ENCODE measurements at regions not wholly inside any gene's neighbourhood (a gene's known extent, or its start where the extent isn't known, plus 50 kb on each side); places are given as distances from the start of the nearest gene placed in this dataset.

- H3K79me2 ChIP-seq (ENCODE audit: control insufficient read depth, insufficient read depth, low read length), result no peaks in the 10 kb centered on the region
- Mint-ChIP-seq H3K4me3 (no peak overlapping the region), H3K4me1 (no peaks in the 10 kb centered on the region), H3K9me3 (ENCODE audit: insufficient read depth) (no peaks in the 10 kb centered on the region), H3K27ac (no peak overlapping the region), H3K27me3 (no peaks in the 10 kb centered on the region)
- no peak overlapping the region for H3K27ac ChIP-seq (ENCODE audit: low read length in 2 of 2)
- POLR2A ChIA-PET, result no interaction called here
- CTCF ChIA-PET, result no interaction called here
- no peak for DNase-seq
- no peak overlapping the region for H3K9ac ChIP-seq (ENCODE audit: low read length)
- no peak overlapping the region for H3K4me3 ChIP-seq (ENCODE audit: control extremely low read depth in 1 of 5, extremely low read depth in 1 of 5, insufficient read depth in 1 of 5, low read depth in 2 of 5, low read length in 4 of 5)
- intact Hi-C loops (cut with micrococcal nuclease), result no loop called here
- H3K9me3 ChIP-seq (ENCODE audit: control extremely low read depth in 1 of 3, control insufficient read depth in 2 of 3, insufficient read depth in 1 of 3, low read length in 2 of 3), result no peaks in the 10 kb centered on the region
- H3K4me1 ChIP-seq (ENCODE audit: control insufficient read depth in 2 of 2, insufficient read depth in 2 of 2, low read length in 2 of 2), result no peaks in the 10 kb centered on the region
- ATAC-seq (ENCODE audit: low read depth), result no peak
- H2AFZ ChIP-seq (ENCODE audit: insufficient read depth, low read depth, low read length, poor library complexity, severe bottlenecking), result no peak overlapping the region
- no peaks in the 10 kb centered on the region for H3K27me3 ChIP-seq (replicated peaks in 1 of 4; ENCODE audit: control extremely low read depth in 1 of 4, control insufficient read depth in 3 of 4, insufficient read depth in 4 of 4, low read length in 3 of 4)
- no peaks in the 10 kb centered on the region for H3K36me3 ChIP-seq (replicated peaks in 1 of 2; ENCODE audit: control extremely low read depth in 1 of 2, control insufficient read depth in 1 of 2, extremely low read depth in 1 of 2, insufficient read depth in 2 of 2, low read length in 1 of 2)
- no peak overlapping the region for H3K4me2 ChIP-seq (replicated peaks; ENCODE audit: low read depth, low read length, poor library complexity, severe bottlenecking)
- H4K20me1 ChIP-seq (ENCODE audit: control insufficient read depth, insufficient read depth, low read length, poor library complexity, severe bottlenecking), result no peaks in the 10 kb centered on the region
- TF ChIP-seq EZH2 (IDR thresholded peaks at IDR 0.05; ENCODE audit: borderline replicate concordance, insufficient read depth, low read depth, low read length, poor library complexity, severe bottlenecking), result no peak
- TF ChIP-seq, protein P1, sequence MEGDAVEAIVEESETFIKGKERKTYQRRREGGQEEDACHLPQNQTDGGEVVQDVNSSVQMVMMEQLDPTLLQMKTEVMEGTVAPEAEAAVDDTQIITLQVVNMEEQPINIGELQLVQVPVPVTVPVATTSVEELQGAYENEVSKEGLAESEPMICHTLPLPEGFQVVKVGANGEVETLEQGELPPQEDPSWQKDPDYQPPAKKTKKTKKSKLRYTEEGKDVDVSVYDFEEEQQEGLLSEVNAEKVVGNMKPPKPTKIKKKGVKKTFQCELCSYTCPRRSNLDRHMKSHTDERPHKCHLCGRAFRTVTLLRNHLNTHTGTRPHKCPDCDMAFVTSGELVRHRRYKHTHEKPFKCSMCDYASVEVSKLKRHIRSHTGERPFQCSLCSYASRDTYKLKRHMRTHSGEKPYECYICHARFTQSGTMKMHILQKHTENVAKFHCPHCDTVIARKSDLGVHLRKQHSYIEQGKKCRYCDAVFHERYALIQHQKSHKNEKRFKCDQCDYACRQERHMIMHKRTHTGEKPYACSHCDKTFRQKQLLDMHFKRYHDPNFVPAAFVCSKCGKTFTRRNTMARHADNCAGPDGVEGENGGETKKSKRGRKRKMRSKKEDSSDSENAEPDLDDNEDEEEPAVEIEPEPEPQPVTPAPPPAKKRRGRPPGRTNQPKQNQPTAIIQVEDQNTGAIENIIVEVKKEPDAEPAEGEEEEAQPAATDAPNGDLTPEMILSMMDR (IDR thresholded peaks at IDR 0.05), result no peak
Measured at GRCh38 chr4:130296448-130296847, 1200.5 kb downstream of the C4orf33 start.

GRCh38 chr4:130306566-130306965, 1210.6 kb downstream of the C4orf33 start:
- no peaks in the 10 kb centered on the region for H3K27me3 Mint-ChIP-seq
- Histone ChIP-seq H3K9me3 (ENCODE audit: control extremely low read depth in 1 of 3, control insufficient read depth in 2 of 3, insufficient read depth in 1 of 3, low read length in 2 of 3) (peaks cover 0 to 1% (median 0%) of the 10 kb centered on the region in 3 donors), H3K9ac (ENCODE audit: low read length) (no peak overlapping the region), H3K27ac (ENCODE audit: low read length in 2 of 2) (no peak overlapping the region), H3K27me3 (replicated peaks in 1 of 4; ENCODE audit: control extremely low read depth in 1 of 4, control insufficient read depth in 3 of 4, insufficient read depth in 4 of 4, low read length in 3 of 4) (no peaks in the 10 kb centered on the region), H4K20me1 (ENCODE audit: control insufficient read depth, insufficient read depth, low read length, poor library complexity, severe bottlenecking) (no peaks in the 10 kb centered on the region), H3K4me1 (ENCODE audit: control insufficient read depth in 2 of 2, insufficient read depth in 2 of 2, low read length in 2 of 2) (no peaks in the 10 kb centered on the region), H3K4me2 (replicated peaks; ENCODE audit: low read depth, low read length, poor library complexity, severe bottlenecking) (no peak overlapping the region), H2AFZ (ENCODE audit: insufficient read depth, low read depth, low read length, poor library complexity, severe bottlenecking) (no peak overlapping the region), H3K79me2 (ENCODE audit: control insufficient read depth, insufficient read depth, low read length) (no peaks in the 10 kb centered on the region), H3K36me3 (replicated peaks in 1 of 2; ENCODE audit: control extremely low read depth in 1 of 2, control insufficient read depth in 1 of 2, extremely low read depth in 1 of 2, insufficient read depth in 2 of 2, low read length in 1 of 2) (no peaks in the 10 kb centered on the region), H3K4me3 (ENCODE audit: control extremely low read depth in 1 of 5, extremely low read depth in 1 of 5, insufficient read depth in 1 of 5, low read depth in 2 of 5, low read length in 4 of 5) (no peak overlapping the region)
- no peaks in the 10 kb centered on the region for H3K9me3 Mint-ChIP-seq (ENCODE audit: insufficient read depth)
- ChIA-PET POLR2A (no interaction called here), CTCF (no interaction called here)
- intact Hi-C loops (cut with micrococcal nuclease), result no loop called here
- H3K4me1 Mint-ChIP-seq, result no peaks in the 10 kb centered on the region
- DNase-seq (no peak), ATAC-seq (ENCODE audit: low read depth) (no peak)
- TF ChIP-seq EZH2 (IDR thresholded peaks at IDR 0.05; ENCODE audit: borderline replicate concordance, insufficient read depth, low read depth, low read length, poor library complexity, severe bottlenecking), result no peak
- TF ChIP-seq, protein P1 (IDR thresholded peaks at IDR 0.05), result no peak
- no CpG with 5 or more reads among the region's 2 CpGs for WGBS (ENCODE audit: insufficient coverage)
- no peak overlapping the region for H3K4me3 Mint-ChIP-seq
- no peak overlapping the region for H3K27ac Mint-ChIP-seq

All from B cell (primary cell).